GM23338 (cell line): ENCODE measurements at regions not wholly inside any gene's neighbourhood (a gene's known extent, or its start where the extent isn't known, plus 50 kb on each side); places are given as distances from the start of the nearest gene placed in this dataset.

Source experiments
- EZH2 ChIP-seq: fragments of 200-600 bp; sonication (generic); IDR thresholded peaks from one replicate; pipeline ENCODE4 v1.8.0; 2017; ENCODE audit warnings: antibody characterized with exemption, mild to moderate bottlenecking, low read depth; ENCODE audit not compliant: unreplicated experiment
- EZH2phosphoT487 ChIP-seq: fragments of 200-600 bp; sonication (generic); IDR thresholded peaks from one replicate; pipeline ENCODE4 v1.8.1; 2018; ENCODE audit warnings: antibody characterized with exemption; ENCODE audit not compliant: unreplicated experiment
- POLR2AphosphoS5 ChIP-seq: IDR thresholded peaks from 2 replicates; pipeline ENCODE4 v1.6.1; 2016; ENCODE audit warnings: antibody characterized with exemption, low read depth
- TF ChIP-seq, protein P1 (sequence below), 2 experiments: fragments of 200-600 bp in 1 of 2; sonication (generic) in 1 of 2; conservative IDR thresholded peaks; 2 replicates each; pipeline versions ENCODE4 v1.5.1 to v1.6.1; 2016 to 2017; ENCODE audit warnings: antibody characterized with exemption in 2 of 2, low read depth in 2 of 2, mild to moderate bottlenecking in 2 of 2, moderate library complexity in 1 of 2
- TF ChIP-seq, protein P2 (sequence below): IDR thresholded peaks from one replicate; pipeline ENCODE4 v1.6.1; 2018; ENCODE audit warnings: antibody characterized with exemption; ENCODE audit not compliant: unreplicated experiment

DNA sequence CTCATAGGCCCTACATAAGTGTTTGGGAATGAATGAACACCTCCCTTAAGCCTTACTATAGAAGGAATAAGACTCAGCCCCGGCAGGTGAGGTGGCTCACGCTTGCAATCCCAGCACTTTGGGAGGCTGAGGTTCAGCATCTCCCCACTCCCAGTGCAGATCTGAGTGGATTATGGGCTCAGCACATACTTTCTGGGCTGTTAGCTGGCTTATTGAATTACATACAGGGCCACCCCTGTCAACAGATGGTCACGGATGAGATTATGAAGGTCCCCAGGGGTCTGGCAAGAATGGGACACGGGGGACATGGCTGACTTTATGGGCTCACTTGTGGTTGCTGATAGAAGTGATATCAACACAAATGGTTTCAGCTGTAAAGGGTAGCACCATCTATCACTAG, 322.3 kb downstream of the TSN start:
- TF ChIP-seq, protein P1, sequence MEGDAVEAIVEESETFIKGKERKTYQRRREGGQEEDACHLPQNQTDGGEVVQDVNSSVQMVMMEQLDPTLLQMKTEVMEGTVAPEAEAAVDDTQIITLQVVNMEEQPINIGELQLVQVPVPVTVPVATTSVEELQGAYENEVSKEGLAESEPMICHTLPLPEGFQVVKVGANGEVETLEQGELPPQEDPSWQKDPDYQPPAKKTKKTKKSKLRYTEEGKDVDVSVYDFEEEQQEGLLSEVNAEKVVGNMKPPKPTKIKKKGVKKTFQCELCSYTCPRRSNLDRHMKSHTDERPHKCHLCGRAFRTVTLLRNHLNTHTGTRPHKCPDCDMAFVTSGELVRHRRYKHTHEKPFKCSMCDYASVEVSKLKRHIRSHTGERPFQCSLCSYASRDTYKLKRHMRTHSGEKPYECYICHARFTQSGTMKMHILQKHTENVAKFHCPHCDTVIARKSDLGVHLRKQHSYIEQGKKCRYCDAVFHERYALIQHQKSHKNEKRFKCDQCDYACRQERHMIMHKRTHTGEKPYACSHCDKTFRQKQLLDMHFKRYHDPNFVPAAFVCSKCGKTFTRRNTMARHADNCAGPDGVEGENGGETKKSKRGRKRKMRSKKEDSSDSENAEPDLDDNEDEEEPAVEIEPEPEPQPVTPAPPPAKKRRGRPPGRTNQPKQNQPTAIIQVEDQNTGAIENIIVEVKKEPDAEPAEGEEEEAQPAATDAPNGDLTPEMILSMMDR (conservative IDR thresholded peaks at IDR 0.05; ENCODE audit: low read depth in 2 of 2) = no peak
- no peak for TF ChIP-seq EZH2
- no peak for TF ChIP-seq EZH2phosphoT487
- TF ChIP-seq POLR2AphosphoS5 = no peak
- TF ChIP-seq, protein P2, sequence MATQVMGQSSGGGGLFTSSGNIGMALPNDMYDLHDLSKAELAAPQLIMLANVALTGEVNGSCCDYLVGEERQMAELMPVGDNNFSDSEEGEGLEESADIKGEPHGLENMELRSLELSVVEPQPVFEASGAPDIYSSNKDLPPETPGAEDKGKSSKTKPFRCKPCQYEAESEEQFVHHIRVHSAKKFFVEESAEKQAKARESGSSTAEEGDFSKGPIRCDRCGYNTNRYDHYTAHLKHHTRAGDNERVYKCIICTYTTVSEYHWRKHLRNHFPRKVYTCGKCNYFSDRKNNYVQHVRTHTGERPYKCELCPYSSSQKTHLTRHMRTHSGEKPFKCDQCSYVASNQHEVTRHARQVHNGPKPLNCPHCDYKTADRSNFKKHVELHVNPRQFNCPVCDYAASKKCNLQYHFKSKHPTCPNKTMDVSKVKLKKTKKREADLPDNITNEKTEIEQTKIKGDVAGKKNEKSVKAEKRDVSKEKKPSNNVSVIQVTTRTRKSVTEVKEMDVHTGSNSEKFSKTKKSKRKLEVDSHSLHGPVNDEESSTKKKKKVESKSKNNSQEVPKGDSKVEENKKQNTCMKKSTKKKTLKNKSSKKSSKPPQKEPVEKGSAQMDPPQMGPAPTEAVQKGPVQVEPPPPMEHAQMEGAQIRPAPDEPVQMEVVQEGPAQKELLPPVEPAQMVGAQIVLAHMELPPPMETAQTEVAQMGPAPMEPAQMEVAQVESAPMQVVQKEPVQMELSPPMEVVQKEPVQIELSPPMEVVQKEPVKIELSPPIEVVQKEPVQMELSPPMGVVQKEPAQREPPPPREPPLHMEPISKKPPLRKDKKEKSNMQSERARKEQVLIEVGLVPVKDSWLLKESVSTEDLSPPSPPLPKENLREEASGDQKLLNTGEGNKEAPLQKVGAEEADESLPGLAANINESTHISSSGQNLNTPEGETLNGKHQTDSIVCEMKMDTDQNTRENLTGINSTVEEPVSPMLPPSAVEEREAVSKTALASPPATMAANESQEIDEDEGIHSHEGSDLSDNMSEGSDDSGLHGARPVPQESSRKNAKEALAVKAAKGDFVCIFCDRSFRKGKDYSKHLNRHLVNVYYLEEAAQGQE = no peak
